HG03039 (cell line): ENCODE measurements at regions not wholly inside any gene's neighbourhood (a gene's known extent, or its start where the extent isn't known, plus 50 kb on each side); places are given as distances from the start of the nearest gene placed in this dataset.
A peak's percentile ranks its signal among the peaks of the same experiment; 100 is the strongest.

Experiments used
- ATAC-seq: cut with Tn5 transposase; IDR thresholded peaks from one replicate; pipeline ENCODE4 v1.9.1; 2021; ENCODE audit warnings: mild to moderate bottlenecking, moderate library complexity; ENCODE audit not compliant: unreplicated experiment

DNA sequence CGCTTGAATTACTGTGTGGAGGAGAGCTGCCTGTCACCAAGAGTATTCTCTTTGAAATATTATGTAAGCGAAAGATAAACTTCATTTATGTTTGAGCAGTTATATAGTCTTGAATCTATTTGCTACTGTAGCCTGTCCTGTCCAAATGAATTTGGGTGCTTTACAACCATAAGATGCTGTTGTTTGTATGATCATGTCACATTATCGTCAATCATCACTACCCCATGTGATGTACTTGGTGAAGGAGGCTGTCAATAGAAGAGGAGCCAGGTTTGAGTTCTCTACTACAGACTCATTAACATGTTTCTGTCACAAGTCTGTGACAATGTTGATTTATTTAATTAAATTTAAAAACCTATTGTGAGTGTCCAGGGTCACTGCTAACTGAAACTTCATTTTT is 403.3 kb upstream of the MEF2C start:
- ATAC-seq, result no peak

DNA sequence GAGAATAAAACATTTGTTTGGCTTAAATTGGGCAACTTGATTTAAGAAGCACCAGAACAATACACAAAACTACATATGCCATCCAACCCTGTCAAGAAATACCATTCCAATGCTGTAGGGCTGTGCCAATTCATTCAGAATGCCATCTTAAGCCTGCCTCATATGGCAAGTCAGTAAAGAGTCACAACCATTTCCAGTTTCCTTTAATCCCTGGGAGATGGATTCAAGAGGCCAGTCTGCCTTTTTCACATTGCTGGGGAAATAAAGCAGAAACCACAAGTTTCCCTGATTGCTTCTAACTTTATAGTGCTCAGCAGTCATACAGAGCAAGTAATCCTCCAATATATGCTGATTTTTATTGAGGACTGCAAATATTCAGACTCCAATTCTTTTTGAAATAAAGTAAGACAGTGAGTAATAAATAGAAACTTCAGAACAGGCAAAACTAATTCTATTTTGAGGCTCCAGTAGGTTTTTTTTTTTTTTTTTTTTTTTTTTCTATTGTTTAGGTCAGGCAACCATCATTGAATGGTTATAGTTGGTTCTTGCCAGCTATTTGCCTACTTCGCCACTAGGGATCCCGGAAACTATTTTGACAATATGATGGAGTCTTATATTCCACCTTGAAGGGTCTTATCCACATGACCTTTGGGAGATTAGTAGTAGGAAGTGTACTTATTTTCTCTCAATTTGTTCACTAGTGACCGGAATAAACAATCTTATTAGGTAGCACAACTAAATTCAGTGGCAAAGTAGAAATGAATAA is 400.9 kb upstream of the MEF2C start:
- no peak for ATAC-seq

DNA sequence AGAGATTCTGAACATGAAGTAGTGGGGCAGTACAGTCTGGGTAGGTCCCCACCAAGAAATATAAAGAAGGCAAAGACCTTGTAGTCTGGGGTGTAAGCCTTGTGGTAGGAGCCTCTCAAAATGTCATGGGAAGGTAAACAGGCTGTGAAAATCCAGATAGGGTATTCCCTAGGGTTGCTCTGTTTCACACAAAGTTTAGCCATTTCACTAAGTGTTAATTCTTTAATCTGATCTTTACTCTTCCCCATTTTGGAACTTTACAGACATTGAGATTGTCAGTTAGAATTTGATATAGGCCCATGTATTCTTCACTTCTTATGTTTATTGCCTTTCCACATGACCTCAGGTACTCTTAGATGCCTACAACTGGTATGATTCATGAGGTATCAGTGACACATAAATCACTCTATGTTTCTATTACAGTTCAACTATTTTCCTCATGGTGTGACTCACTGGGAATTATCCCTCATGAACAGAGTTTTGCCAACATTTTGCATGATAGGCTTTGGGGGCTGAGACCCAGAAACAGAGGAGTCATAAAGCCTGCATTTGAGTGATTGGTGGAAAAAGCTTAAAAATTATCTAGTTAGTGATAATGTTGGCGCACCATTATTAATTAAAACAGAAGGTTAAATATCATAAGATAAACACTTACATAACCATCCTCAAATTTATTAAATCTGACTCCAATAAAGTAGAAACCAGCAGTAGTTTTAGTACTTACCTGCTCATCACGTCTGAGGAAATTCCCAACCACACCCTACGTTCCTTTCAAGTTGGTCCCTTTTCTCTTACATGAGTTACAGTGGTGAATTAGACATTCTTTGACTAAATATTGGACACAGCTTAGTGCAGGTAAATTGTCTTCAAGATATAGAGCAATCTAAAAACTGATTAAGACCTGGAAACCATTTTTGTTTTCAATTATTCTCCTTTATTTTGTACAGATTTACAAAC is 399.8 kb upstream of the MEF2C start:
- no peak for ATAC-seq

- no peak for ATAC-seq
Measured at GRCh38 chr5:89281766-89282553, 399.0 kb upstream of the MEF2C start.

DNA sequence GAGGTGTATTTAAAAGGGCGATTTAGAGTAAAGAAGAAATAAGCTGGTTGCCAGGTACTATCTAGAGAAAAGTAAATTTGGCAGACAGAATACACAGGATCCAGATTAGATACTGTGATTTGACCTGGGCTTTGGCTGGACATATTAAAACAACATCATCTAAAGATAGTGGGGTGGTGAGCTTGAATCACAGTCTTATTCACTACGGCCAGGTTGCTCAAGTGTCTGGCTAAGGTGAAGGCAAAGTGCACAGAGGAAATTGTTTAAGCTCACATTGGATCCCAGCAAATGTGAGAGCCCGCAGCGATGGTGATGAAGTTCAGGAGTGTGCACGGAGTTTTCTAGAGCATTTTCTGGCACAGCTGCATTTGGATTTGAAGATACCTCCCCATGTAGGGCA is 398.2 kb upstream of the MEF2C start:
- no peak for ATAC-seq

DNA sequence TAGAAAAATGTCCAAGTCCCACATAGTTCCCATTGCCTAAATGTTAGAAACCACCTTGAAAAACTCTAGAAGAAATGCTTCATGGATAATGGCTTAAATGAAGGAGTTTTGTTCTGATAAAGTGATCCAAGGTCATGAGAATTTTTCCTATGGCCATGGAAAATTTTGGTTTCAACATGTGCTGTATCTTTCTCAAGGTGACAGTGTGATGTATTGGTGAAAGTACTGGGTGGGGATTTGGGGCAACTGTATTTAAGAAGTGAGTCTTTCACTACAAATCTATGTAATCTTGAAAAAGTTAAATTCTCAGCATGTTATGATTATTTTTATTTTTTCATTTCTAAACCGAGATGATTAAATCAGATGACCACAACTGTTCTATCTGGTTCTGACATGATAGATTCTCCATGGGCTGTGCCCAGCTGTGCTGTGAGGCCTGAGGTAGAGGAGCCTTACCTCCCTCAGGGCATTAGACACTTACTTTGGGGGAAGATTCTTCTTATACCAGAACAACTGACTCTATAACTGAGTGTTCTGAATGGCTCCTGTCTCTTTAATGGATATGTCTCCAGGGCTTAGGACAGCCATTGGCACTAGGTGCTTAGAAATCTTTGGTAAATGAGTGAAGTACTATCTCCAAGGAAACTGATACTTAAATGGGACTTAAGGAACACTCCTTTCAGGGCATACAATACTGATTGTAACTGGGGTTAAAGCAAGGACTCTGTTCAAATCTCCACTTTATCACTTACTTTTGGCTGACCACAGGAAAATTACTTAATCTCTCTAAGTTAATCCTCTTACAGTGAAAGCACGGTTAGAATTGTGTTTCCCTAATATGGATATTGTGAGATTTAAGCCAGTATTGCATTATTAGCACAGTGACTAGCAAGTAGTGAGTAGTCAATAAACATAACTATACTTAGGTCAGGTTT is 397.4 kb upstream of the MEF2C start:
- no peak for ATAC-seq

DNA sequence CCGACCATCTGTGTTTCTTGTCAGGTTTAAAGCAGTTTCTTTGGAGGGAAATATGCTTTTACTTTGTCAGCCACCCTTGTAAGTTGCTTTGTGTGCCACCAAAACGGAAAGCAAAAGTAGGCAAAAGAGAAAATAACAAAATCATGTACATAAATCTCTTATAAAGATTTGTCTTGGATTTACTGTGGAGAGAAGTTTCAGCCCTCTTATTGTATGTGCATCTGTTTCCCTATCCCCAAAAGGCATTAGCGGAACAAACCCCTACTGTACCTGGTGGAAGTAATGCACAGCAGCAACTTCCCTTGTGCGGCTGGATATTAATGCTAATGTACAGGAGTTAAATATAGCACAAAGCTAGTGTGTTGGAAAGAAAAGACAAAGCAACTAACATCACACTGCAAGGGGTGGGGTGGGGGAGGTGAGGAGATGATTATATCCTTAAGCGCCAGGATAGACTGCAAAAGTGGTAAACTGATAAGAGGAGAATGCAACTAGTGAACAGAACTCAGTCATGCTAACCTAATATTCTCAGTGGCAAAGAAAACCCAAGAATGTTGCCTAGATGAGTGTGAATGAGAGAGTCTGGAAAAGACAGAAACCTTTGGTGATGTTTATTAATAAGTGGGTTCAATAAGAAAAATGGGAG is 396.5 kb upstream of the MEF2C start:
- no peak for ATAC-seq

DNA sequence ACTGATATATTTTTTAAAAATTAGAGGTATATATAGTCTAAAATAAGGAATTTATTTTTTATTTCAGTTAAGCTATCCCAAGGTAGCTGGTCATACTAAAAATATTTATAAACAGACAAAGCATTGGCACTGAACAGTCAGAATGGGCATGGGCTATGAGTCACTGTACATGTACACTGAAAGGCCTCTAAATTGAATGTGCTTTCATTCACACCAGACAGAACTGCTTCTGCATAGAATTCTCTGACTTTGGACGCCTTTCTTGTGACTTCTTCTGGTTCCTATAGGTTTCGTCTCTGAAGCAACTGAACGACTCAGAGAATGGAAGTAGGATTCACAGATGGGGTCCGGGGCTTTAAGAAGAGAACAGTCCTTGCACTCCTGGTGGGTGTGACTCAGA is 394.8 kb upstream of the MEF2C start:
- ATAC-seq, result no peak

DNA sequence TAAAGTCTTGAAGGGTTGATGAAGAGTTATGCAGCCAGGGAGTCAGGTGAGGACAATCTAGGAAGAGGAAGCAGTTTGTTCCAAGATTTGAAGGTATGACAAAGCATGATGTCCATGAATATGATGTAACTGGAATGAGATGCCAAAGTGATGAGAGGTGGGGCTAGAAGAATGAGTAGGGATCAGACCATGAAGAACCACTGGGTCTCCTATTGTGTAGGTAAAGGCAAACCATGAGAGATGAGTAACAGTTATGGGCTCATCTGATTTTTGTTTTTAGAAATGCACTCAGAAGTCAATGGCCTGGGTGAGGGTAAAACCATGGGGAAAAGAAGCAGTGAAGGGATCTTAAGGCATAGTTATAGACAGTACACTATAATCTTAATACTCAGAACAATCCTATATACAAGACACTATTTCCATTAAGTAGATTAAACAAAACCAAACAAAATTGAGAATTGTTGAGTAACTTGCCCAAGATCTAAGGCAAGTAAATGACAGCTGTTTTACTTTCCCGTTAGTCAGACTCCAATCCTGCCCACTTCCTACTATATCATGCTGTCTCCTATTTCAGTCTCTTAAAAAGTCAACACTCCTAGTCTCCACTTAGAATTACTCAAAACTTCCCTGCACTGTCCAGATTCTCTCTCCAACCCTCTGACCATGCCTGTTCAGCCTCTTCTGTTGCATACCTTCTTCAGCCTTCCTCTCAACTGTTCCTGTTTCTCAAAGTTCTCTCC is 393.8 kb upstream of the MEF2C start:
- ATAC-seq, result no peak

DNA sequence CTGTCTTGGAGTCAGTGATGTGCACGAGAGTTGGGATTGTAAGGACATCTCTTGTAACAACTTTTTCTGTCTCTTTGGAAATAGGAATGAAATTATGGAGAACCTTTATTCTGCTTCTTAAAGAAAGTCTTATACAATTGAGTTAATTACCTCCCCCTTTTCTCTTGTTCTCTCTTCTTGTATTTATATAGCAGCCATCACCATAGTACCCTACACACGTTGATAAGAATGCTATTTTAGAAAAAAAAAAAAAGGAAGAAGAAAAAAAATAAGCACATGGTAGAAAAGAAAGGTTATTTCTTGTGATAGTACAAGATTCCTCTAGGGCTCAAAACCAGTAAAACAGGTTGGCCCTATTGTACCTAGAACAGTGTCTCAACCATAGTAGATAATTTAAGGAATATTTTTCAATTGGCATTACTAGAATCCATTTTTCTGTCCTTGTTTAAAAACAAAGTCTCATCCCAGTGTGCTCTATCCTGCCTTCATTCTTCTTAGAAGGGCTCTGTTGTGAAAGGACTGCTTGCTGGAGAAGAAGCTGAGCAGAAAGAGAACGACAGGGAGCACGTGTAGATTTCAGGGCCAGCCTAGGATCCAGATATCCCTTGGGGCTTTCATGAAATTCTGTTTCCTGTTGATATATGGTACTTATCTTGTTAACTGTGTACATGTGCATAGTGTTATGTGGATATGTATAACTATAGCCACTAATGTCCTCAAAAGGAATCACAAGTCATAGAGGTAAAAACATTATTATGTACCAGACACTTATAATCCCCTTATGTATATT is 392.3 kb upstream of the MEF2C start:
- ATAC-seq, result no peak

- ATAC-seq, result no peak
Measured at GRCh38 chr5:89273289-89273688, 390.3 kb upstream of the MEF2C start.

DNA sequence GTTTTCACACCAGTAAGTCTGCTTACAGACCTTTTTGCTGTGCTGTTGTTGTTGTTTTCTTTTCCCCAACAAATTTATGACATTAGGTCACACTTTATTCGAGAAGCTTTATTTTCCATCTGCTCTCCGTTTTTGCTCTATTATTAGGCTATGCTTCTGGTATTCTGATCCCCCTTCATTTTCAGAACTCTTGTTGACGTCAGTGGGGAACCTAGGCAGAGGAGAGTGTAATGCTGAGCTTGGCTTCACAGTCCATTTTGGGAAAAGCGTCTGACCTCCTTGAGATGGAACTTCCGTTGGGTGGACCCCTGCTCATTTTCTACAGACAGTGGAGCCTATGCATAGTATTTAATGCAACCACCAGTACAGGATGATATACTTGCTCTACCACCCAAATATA is 387.9 kb upstream of the MEF2C start:
- no peak for ATAC-seq

- ATAC-seq, result no peak
Measured at GRCh38 chr5:89269721-89270120, 386.7 kb upstream of the MEF2C start.

DNA sequence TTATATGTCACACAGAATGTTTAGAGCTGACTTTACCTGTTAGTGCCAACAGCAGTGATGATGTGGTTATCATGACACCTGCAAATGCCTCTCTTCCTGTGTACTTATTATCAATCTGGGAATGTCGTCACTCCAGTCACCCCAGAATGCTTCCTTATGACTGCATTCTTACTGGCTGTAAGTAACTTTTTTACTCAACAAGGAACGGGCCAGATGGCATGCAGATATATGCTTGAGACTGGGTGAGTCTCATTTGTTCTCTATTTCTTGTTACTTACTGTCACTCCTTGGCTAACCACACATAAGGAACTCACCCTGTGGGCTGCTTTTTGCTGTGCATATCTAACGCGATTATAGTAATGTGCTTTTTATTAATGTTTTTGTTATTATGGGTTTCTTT is 385.5 kb upstream of the MEF2C start:
- peak; percentile 32 for ATAC-seq

GRCh38 chr5:89267788-89268187 is 384.8 kb upstream of the MEF2C start:
- ATAC-seq, result no peak

- no peak for ATAC-seq
Measured at GRCh38 chr5:89265511-89266179, 382.7 kb upstream of the MEF2C start.

GRCh38 chr5:89263846-89264245 is 380.9 kb upstream of the MEF2C start:
- no peak for ATAC-seq

DNA sequence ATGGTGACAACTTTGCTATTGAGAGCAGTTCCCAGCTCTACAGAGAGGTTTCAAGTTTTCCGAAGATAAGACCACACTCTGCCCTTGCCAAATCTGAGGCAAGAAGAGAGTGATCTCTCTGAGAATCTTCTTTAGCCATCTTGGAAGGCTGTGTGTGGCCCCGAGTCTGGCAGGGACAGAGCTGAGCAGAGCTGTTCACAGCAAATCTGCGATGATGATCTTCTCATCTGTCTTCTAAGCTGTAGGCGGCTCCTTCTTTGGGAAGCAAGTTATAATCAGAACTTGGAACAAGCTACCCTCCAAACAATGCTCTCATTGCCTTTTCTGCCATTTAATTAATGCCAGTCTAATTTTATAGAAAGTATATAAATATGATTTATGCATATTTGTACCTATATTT is 379.0 kb upstream of the MEF2C start:
- no peak for ATAC-seq
